Kasumi-1 (cell line): ENCODE measurements at regions not wholly inside any gene's neighbourhood (a gene's known extent, or its start where the extent isn't known, plus 50 kb on each side); places are given as distances from the start of the nearest gene placed in this dataset.
"Not testable (repeated sequence)": the region's sequence is repeated elsewhere in the genome, so short reads cannot be mapped to it uniquely, and the experiment has no call there.

Experiments used
- DNase-seq, 2 experiments: peaks; one replicate each; lab custom pipeline; 2025; lab: John Stamatoyannopoulos, UW

DNA sequence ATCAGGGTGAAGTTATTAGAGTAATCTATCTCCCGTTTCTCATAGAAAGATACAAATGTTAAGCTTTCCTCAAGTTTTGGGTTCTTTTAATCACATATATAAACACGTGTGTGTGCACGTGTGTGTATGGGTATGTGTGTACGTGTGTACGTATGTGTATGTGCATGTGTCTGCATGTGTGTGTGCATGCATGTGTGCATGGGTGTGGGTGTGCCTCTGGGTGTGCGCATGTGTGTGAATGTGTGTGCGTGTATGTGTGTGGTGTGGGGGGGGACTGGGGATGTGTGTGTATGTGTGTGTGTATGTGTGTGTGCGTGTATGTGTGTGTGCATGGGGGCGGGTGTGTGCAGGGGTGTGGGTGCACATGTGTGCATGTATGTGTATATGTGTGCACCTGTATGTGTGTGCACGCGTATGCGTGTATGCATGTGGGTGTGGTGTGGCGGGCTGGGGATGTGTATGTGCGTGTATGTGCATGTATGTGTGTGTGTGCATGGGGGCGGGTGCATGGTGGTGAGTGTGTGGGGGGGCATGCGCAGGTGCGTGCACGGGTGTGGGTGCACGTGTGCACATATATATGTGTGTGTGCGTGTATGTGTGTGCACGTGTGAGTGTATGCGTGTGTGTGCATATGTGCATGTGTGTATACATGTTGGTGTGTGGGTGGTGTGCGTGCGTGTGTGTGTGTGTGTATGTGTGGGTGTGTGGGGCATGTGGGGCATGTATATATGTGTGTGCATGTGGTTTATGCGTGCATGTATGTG, 304.0 kb downstream of the MBD2 start:
- no peak for DNase-seq

- DNase-seq, result no peak
These were observed 306.4 kb downstream of the MBD2 start for GRCh38 chr18:53918091-53918490.

GRCh38 chr18:53911200-53911599, 313.3 kb downstream of the MBD2 start:
- DNase-seq, result no peak

- DNase-seq, result peak; percentile 19 to 33
These were observed 314.8 kb downstream of the MBD2 start for GRCh38 chr18:53909668-53910067.

DNA sequence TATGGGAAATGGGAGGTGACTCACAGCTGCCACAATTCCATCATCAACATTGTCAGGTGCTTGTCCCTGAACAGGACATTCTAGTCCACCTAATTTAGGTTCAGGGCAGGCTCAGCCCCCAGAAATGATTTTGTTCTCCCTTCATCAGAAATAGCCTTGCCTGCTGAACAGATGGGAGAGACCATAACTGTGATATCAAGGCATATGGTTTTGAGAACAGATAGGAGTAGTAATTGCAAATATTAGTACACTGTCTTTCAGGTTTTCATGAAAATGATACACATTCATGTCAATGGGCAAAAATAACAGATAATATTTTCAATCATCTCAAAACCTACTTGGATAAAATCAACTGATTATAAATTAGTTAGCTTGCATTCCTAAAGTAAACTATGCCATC, 316.5 kb downstream of the MBD2 start:
- no peak for DNase-seq

DNA sequence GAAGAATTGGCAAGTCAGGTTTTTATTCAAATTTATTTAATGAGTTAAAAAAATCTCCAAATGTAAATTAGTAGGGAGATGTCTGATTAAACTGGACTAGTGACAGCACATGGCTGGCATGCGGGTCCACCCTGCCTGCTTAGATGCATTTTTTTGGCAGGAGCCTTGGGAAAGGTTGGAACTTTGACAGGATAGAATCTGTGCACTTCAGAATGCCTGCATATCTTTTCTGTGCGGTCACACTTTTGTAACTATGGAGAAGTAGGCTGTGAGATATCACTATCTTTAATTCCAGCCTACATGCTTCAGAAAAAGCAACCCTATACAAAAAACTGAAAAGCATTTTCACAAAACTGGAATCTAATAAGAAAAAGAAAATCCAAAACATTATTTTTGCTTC, 317.8 kb downstream of the MBD2 start:
- DNase-seq, result no peak

DNA sequence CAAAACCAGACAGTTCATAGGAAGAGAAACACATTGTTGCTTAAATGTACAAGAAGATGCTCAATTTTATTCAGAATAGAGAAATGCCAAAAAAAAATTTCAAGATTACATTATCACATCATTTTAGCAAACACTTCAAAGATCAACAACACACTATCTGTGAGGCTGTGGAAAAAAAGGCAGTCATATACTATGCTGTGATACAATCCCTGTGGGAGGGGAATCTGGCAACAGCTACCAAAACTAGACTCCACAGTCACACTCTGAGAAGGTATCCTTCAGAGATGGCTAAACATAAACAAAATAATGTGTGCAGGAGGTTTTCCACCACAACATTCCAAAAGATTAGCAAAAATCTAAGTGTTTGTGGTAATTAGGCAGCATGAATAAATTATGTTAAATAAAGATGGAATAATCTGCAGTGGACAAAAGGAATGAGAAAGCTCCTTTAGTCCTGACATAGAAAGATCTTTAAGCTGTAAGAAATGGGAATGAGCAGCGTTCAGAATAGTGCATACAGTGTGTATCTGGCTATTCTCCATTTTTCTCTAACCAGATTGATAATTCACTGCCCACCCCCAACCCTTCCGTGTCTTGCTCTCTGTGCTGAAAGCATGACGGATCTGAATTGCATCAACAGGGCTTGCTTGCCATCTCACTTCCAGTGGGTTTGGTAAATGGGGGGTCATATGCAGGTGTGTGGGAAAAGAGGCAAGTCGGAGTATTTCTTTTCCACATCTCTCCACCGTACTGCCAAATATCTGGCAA, 329.6 kb downstream of the MBD2 start:
- DNase-seq, result no peak

- no peak for DNase-seq
These were observed 337.0 kb downstream of the MBD2 start for GRCh38 chr18:53887447-53887846.

DNA sequence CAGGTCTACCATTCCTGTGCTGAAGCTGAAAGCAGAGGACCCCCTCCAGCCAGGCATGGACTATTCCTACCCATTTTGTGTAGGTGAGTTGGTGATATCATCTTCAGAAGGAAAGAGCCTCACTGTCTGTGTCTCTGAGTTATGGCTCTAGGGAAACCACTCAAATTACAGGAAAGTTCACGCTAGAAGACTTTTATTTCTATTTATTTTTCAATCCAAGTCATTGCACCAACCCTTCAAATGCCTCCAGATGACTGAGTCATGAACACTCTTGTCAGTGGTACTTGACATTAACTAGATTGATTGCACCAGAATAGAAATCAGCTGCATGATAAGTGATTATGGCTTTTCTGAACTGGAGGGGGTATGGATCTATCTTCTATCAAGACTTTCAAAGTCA, 338.4 kb downstream of the MBD2 start:
- no peak for DNase-seq

- DNase-seq, result no peak
These were observed 340.7 kb downstream of the MBD2 start for GRCh38 chr18:53883771-53884170.

DNA sequence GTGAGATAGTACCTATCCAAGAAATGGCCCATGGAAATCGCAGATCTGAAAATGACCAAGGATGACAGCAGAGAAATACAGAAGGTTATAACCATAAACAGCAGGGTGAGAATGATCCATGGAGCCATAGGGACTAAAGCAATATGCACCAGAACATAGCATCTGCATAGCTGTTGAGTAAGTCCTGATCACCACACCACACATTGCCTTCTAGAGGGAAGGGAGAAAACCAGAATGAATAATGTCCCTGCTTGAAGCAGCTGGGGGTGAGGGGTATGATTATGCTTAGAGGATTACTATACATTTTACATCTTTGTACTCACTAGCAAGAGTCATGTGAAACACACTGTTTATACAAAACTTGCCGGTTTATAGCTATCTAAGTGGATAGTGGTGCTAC, 350.4 kb downstream of the MBD2 start:
- DNase-seq, result no peak

DNA sequence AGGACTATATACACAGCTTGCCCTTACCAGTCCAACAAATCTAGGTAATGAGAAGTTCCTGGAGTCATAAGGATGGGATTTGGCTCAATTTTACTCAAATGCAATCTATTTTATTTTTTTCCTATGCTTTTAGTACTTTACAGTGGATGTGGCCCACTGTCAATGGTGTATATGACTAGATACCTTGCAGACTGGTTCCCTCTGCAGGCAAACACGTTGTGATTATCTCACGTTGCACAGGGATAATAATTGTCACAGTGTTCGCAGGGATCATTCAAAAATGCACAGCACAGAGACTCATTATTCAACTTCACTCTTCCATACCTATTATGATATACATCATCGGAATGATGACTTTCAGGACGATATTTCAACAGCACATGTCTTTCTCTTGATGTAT, 359.7 kb downstream of the MBD2 start:
- no peak for DNase-seq

DNA sequence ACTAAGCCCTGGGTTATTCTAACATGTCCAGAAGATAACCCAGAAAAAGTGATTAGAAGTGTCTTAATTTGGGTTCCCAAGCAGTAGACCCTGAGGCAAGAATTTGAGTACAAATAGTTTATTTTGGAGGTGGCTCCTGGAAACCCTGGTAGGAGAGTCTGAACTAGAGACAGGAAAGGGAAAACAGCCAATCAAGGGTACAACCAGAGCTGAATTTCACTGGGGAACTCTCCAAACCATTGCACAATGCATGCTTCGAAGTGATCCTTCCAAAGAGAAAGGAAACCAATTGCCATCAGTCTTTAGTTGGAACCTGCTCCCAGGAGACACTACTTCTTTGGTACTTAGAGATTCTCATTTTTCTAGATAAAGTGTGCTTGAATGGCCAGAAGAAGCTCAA, 361.5 kb downstream of the MBD2 start:
- no peak for DNase-seq

DNA sequence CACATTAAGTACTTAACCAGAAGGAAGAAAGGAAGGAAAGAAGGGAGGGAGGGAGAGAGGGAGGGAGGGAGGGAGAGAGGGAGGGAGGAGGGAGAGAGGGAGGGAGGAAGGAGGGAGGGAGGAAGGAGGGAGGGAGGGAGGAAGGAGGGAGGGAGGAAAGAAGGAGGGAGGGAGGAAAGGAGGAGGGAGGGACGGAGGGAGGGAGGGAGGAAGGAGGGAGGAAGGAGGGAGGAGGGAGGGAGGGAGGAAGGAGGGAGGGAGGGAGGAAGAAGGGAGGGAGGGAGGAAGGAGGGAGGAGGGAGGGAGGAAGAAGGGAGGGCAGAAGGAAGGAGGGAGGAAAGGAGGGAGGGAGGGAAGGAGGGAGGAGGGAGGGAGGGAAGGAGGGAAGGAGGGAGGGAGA, 363.3 kb downstream of the MBD2 start:
- no peak for DNase-seq

GRCh38 chr18:53859764-53860163, 364.7 kb downstream of the MBD2 start:
- no peak for DNase-seq

- no peak for DNase-seq
These were observed 373.6 kb downstream of the MBD2 start for GRCh38 chr18:53850902-53851301.

DNA sequence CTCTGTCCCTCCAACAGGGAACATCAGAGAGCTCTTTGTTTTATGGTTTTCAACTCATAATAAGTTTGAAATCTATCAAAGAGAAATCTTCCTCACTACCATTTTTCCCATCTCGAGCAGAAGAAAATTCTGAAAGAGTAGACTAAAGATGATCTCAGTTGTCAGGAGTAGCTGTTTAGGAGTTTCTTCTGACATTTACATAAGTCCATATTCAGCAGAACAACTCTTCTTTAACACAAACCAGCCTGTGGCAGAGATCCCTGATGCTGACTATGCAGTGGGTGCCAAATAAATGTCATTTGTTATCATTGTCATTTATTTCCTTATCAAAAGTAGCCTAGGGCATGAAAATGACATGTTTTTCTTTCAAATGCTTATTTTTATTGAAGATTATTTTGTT, 380.7 kb downstream of the MBD2 start:
- DNase-seq, result no peak

DNA sequence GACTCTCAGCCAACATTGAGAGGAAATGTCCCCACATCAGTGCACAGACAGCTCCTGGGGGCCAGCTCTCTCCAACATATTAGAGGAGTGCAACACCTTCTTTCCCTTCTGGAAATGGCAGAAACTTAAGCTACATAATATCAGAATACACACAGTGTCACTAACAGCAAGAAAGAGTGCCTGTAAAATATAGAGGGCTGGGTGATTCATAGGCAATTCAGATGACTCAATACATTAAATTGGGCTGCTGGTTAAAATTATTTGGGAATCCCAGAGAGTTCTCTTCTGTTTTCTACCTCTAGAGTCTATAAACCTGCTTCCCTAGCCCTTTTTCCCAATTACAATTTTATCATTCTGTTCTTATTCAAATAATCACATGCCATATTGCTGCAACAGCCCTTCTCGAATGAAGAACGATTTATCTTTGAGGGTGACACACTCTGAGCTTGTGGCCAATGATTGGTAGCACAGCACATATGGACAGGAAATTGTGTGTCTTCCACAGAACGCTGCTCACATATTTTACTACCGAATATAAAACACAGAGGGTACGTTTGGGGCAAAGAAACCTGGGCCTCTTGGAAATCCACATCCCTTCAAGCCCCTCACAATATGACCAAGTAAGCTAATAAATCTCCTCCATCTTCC, 381.2 kb downstream of the MBD2 start:
- DNase-seq, result no peak

GRCh38 chr18:53838746-53839145, 385.7 kb downstream of the MBD2 start:
- no peak for DNase-seq

GRCh38 chr18:53821141-53821540, 403.3 kb downstream of the MBD2 start:
- DNase-seq, result not testable (repeated sequence)

DNA sequence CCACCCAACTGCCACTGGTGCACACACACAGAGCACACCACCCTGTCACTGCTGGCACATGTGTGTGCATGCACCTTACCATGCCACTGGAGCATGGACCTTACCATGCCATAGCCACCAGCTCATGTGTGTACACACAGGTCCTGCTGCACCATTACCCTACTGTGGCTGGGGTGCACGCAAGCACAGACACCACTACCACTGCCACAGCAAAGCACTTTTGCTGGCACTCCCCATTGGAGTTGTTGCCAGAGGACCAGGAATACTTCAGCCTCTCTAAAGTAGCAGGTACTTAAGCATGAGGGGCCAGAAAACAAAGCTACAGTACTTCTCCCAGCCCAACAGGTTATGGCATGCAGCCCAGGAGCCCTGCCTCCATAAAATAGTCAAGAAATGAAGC, 404.8 kb downstream of the MBD2 start:
- DNase-seq, result no peak

DNA sequence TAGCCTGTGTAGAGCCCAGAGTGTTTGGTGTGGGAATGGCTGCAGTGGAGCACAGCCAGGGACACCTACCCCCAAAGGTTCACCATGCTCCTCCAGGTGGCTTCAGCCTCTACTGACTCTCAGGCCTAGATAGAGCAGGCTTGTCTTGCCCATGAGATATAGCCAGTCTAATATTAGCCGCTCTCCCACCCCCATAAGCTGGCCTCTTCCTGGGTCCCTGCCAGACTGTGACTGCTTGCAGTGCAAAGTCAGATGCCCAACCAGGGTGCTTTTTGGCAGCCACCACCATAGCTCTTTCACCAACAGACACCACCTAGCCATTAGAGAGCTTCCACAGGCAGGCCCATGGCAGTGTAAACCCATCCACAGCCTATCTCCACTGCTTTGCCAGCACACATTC, 405.3 kb downstream of the MBD2 start:
- DNase-seq, result no peak
